Ascending aorta (tissue), 2 donors: ENCODE measurements at regions not wholly inside any gene's neighbourhood (a gene's known extent, or its start where the extent isn't known, plus 50 kb on each side); places are given as distances from the start of the nearest gene placed in this dataset.

Source experiments
- DNase-seq, 2 donors: peaks; one replicate each; pipeline ENCODE4 v3.0.0-alpha.2; 2019; ENCODE audit warnings: low spot score in 2 of 2
- H3K27ac ChIP-seq, 2 donors: fragments of 200-600 bp; sonication (generic); one replicate each; pipeline ENCODE4 v1.5.1; 2016 to 2017; ENCODE audit warnings: mild to moderate bottlenecking in 1 of 2
- H3K27me3 ChIP-seq: fragments of 200-600 bp; sonication (generic); one replicate; pipeline ENCODE4 v1.5.1; 2017
- H3K36me3 ChIP-seq, 2 donors: fragments of 200-600 bp; sonication (generic); one replicate each; pipeline ENCODE4 v1.5.1; 2016
- H3K4me1 ChIP-seq, 2 donors: fragments of 200-600 bp; sonication (generic); one replicate each; pipeline ENCODE4 v1.5.1; 2016 to 2017; ENCODE audit warnings: mild to moderate bottlenecking in 1 of 2
- H3K4me3 ChIP-seq, 2 donors: fragments of 200-600 bp; sonication (generic); one replicate each; pipeline ENCODE4 v1.5.1; 2016 to 2017; ENCODE audit warnings: mild to moderate bottlenecking in 1 of 2
- H3K9me3 ChIP-seq, 2 donors: fragments of 200-600 bp; sonication (generic); one replicate each; pipeline ENCODE4 v1.5.1; 2016
- CTCF ChIP-seq, 3 experiments: fragments of 200-600 bp in 2 of 3; fragments of 450-650 bp in 1 of 3; sonication (generic) in 2 of 3; IDR thresholded peaks; one replicate each; pipeline ENCODE4 v1.5.1; 2016 to 2019; ENCODE audit warnings: antibody characterized with exemption in 3 of 3, mild to moderate bottlenecking in 1 of 3, moderate library complexity in 1 of 3
- intact Hi-C: fragments of 100-400 bp; cut with DNase I; formaldehyde crosslinking; loops from one replicate; pipeline ENCODE4 v1.15.1; 2023

DNA sequence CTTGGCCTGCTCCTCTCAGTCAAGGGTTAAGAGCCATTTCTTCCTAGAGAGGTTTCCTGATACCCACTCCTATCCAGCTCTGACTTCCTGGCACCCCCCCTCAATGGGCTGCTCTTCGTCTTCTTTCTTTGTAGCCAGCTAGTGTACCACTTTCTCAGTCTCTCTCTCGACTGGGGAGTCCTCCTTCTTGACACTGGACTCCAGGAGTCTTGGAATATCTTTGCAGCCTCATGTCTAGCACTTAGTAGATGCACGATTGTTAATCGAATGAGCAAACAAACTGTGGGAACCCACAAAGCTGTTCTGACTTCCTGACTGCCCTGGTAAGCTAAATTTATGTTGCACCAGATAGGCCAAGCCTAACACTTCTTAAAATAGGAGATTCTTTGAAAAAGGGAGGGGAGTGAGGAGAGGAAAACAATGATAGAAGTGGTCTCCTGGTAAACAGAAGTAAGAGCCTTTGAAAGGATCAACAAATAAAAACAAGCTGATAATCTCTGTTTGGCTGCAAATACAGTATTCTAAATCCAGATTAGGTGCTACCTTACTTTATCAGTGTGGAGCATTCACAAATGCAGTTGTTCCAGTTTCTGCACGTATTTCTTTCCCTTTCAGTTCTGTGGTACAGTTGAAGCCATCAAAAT is 160.1 kb upstream of the CITED2 start:
- H3K27ac ChIP-seq, result peak overlapping the region; percentile 58 to 71
- H3K27me3 ChIP-seq, result no peaks in the 10 kb centered on the region
- peak overlapping the region in 1 of 2 donors; percentile 24 for H3K4me3 ChIP-seq
- H3K36me3 ChIP-seq, result no peaks in the 10 kb centered on the region
- intact Hi-C loops, result loop anchor here (5.0 to 10.0 kb wide), 3 partner anchors 63 to 230 kb away; no protein-coding TSS in a partner anchor
- TF ChIP-seq CTCF (IDR thresholded peaks at IDR 0.05), result no peak
- H3K9me3 ChIP-seq, result no peaks in the 10 kb centered on the region
- peaks cover 9 to 20% of the 10 kb centered on the region in 2 donors for H3K4me1 ChIP-seq
- DNase-seq, result no peak

- intact Hi-C loops, result loop anchor here (5.0 to 10.0 kb wide), 2 partner anchors 63 to 231 kb away; no protein-coding TSS in a partner anchor
- Histone ChIP-seq H3K9me3 (no peaks in the 10 kb centered on the region), H3K27me3 (no peaks in the 10 kb centered on the region), H3K27ac (peak overlapping the region; percentile 58 to 71), H3K4me1 (peaks cover 9 to 20% of the 10 kb centered on the region in 2 donors), H3K36me3 (no peaks in the 10 kb centered on the region), H3K4me3 (peak overlapping the region in 1 of 2 donors; percentile 24)
- TF ChIP-seq CTCF (IDR thresholded peaks at IDR 0.05), result no peak
- DNase-seq, result no peak
Observed at GRCh38 chr6:139533573-139534471, 159.4 kb upstream of the CITED2 start.

GRCh38 chr6:139533171-139533570 is 158.7 kb upstream of the CITED2 start:
- peak overlapping the region; percentile 58 to 71 for H3K27ac ChIP-seq
- intact Hi-C loops, result loop anchor here (5.0 to 10.0 kb wide), 2 partner anchors 64 to 232 kb away; no protein-coding TSS in a partner anchor
- TF ChIP-seq CTCF (IDR thresholded peaks at IDR 0.05), result no peak
- H3K36me3 ChIP-seq, result no peaks in the 10 kb centered on the region
- peaks cover 9 to 20% of the 10 kb centered on the region in 2 donors for H3K4me1 ChIP-seq
- no peaks in the 10 kb centered on the region for H3K9me3 ChIP-seq
- DNase-seq, result no peak
- H3K27me3 ChIP-seq, result no peaks in the 10 kb centered on the region
- no peak overlapping the region for H3K4me3 ChIP-seq

- H3K27me3 ChIP-seq, result no peaks in the 10 kb centered on the region
- no peaks in the 10 kb centered on the region for H3K9me3 ChIP-seq
- intact Hi-C loops, result loop anchor here (5.0 to 10.0 kb wide), 2 partner anchors 66 to 233 kb away; no protein-coding TSS in a partner anchor
- H3K4me1 ChIP-seq, result peaks cover 9 to 20% of the 10 kb centered on the region in 2 donors
- no peaks in the 10 kb centered on the region for H3K36me3 ChIP-seq
- no peak overlapping the region for H3K27ac ChIP-seq
- no peak for TF ChIP-seq CTCF (IDR thresholded peaks at IDR 0.05)
- H3K4me3 ChIP-seq, result no peak overlapping the region
- DNase-seq, result no peak
Observed at GRCh38 chr6:139531148-139532115, 157.0 kb upstream of the CITED2 start.

DNA sequence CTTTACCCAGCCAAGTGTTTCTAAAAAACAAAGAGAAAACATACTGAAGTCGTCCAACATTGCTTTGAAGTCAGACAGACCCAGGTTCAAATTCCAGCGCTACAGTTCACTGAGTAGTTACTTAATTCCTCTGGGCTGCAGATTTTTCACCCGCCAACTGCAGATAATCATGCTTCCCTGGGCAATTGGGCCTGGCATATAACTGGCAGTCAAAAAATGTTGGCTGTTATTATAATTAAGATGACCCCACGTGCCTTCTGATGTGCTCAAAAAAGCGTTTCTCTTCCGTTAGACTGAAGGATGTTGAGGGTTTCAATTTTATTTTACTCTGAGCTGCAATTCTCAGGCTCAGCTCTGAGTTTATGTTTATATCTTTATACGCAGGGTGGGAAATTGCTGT is 156.1 kb upstream of the CITED2 start:
- no peak for TF ChIP-seq CTCF (IDR thresholded peaks at IDR 0.05)
- no peaks in the 10 kb centered on the region for H3K36me3 ChIP-seq
- no peak overlapping the region for H3K4me3 ChIP-seq
- H3K9me3 ChIP-seq, result no peaks in the 10 kb centered on the region
- no peaks in the 10 kb centered on the region for H3K27me3 ChIP-seq
- intact Hi-C loops, result loop anchor here (5.0 to 10.0 kb wide), 2 partner anchors 67 to 234 kb away; no protein-coding TSS in a partner anchor
- no peak for DNase-seq
- peaks cover 9 to 20% of the 10 kb centered on the region in 2 donors for H3K4me1 ChIP-seq
- no peak overlapping the region for H3K27ac ChIP-seq
